Mammary epithelial cell (primary cell): ENCODE measurements at regions not wholly inside any gene's neighbourhood (a gene's known extent, or its start where the extent isn't known, plus 50 kb on each side); places are given as distances from the start of the nearest gene placed in this dataset.

Source experiments
- CTCF ChIP-seq, 2 donors: IDR thresholded peaks in 1 of 2; conservative IDR thresholded peaks in 1 of 2; 2 replicates each; pipeline ENCODE4 v1.5.1; 2011 to 2012; ENCODE audit warnings: inconsistent platforms in 2 of 2, low read length in 2 of 2, mild to moderate bottlenecking in 2 of 2, control low read depth in 1 of 2, low read depth in 1 of 2; ENCODE audit not compliant: insufficient read depth in 1 of 2; ENCODE audit errors: extremely low read depth in 1 of 2
- EZH2 ChIP-seq: IDR thresholded peaks from 2 replicates; pipeline ENCODE4 v1.6.1; 2012; ENCODE audit warnings: low read length, inconsistent platforms, borderline replicate concordance

- TF ChIP-seq CTCF (conservative IDR thresholded peaks at IDR 0.05 in 1 of 2, IDR thresholded peaks at IDR 0.05 in 1 of 2; ENCODE audit: extremely low read depth in 1 of 2, insufficient read depth in 1 of 2, low read depth in 1 of 2, low read length in 2 of 2) (peak in 1 of 2 donors; percentile 14), EZH2 (no peak)
Observed at GRCh38 chr3:59286791-59287531, 237.1 kb upstream of the CFAP20DC start.
